ENCODE measurements at regions not wholly inside any gene's neighbourhood (a gene's known extent, or its start where the extent isn't known, plus 50 kb on each side); places are given as distances from the start of the nearest gene placed in this dataset.

- TF ChIP-seq EZH2phosphoT487 (IDR thresholded peaks at IDR 0.05; ENCODE audit: borderline replicate concordance, low read depth, low read length) (no peak), CTCF (conservative IDR thresholded peaks at IDR 0.05; ENCODE audit: low read length) (no peak)
- no peaks in the 10 kb centered on the region for H4K20me1 ChIP-seq (ENCODE audit: insufficient read depth, low read length)
- no peak overlapping the region for H2AFZ ChIP-seq (ENCODE audit: low read length)
- peaks cover 18% of the 10 kb centered on the region for H3K4me1 ChIP-seq (ENCODE audit: insufficient read depth, low read length, poor library complexity, severe bottlenecking)
- no peaks in the 10 kb centered on the region for H3K79me2 ChIP-seq (ENCODE audit: insufficient read depth, low read depth, low read length)
- ChIA-PET CTCF (ENCODE audit: unreplicated experiment) (no interaction called here), POLR2A (interaction anchor here (0.6 kb wide), 1 partner anchor 32 kb away, joined by 4 read pairs; no protein-coding TSS in a partner anchor)
- no peaks in the 10 kb centered on the region for H3K9me2 ChIP-seq (ENCODE audit: insufficient read depth, low read length)
- intact Hi-C loops (cut with micrococcal nuclease; ENCODE audit: unreplicated experiment), result no loop called here
- no peaks in the 10 kb centered on the region for H3K9me3 ChIP-seq (ENCODE audit: low read length)
- no peak overlapping the region for H3K27ac ChIP-seq (ENCODE audit: low read depth, low read length, poor library complexity, severe bottlenecking)
- no TSS peak for BruUV-seq (replicated peaks)
- no peak overlapping the region for H3K4me2 ChIP-seq (ENCODE audit: low read length)
- no peaks in the 10 kb centered on the region for H3K36me3 ChIP-seq (ENCODE audit: insufficient read depth, low read length)
- no peak overlapping the region for H3K4me3 ChIP-seq (ENCODE audit: low read depth, low read length, poor library complexity, severe bottlenecking)
- DNase-seq (ENCODE audit: low spot score), result no peak
Observed at GRCh38 chr15:62558640-62559380, 393.7 kb upstream of the C2CD4B start.

DNA sequence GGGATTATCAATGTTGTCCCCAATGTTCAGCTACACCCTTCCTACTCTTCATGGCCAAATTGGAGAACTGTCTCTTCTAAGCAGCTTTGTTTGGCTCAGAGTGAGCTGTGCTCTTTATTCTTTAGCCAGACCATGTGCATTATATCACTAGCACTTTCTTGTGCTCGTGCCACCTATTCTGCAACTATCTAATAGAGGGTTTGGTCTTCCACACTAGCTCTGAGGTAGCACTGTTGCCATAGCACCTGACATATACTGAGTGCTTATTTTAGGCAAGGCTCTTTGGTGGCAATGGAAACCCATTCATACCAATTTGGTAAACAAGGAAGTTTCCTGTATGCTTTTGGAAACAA, 394.3 kb upstream of the C2CD4B start:
- Histone ChIP-seq H2AFZ (ENCODE audit: low read length) (no peak overlapping the region), H3K9me3 (ENCODE audit: low read length) (no peaks in the 10 kb centered on the region), H3K4me1 (ENCODE audit: insufficient read depth, low read length, poor library complexity, severe bottlenecking) (peaks cover 13% of the 10 kb centered on the region), H3K27ac (ENCODE audit: low read depth, low read length, poor library complexity, severe bottlenecking) (no peak overlapping the region), H3K4me2 (ENCODE audit: low read length) (no peak overlapping the region), H3K36me3 (ENCODE audit: insufficient read depth, low read length) (no peaks in the 10 kb centered on the region), H3K79me2 (ENCODE audit: insufficient read depth, low read depth, low read length) (no peaks in the 10 kb centered on the region), H4K20me1 (ENCODE audit: insufficient read depth, low read length) (no peaks in the 10 kb centered on the region), H3K4me3 (ENCODE audit: low read depth, low read length, poor library complexity, severe bottlenecking) (no peak overlapping the region), H3K9me2 (ENCODE audit: insufficient read depth, low read length) (no peaks in the 10 kb centered on the region)
- TF ChIP-seq EZH2phosphoT487 (IDR thresholded peaks at IDR 0.05; ENCODE audit: borderline replicate concordance, low read depth, low read length) (no peak), CTCF (conservative IDR thresholded peaks at IDR 0.05; ENCODE audit: low read length) (no peak)
- ChIA-PET POLR2A (interaction anchor here (0.5 kb wide), 1 partner anchor 14 kb away, joined by 4 read pairs; no protein-coding TSS in a partner anchor), CTCF (ENCODE audit: unreplicated experiment) (no interaction called here)
- BruUV-seq (replicated peaks), result no TSS peak
- DNase-seq (ENCODE audit: low spot score), result no peak
- intact Hi-C loops (cut with micrococcal nuclease; ENCODE audit: unreplicated experiment), result no loop called here

DNA sequence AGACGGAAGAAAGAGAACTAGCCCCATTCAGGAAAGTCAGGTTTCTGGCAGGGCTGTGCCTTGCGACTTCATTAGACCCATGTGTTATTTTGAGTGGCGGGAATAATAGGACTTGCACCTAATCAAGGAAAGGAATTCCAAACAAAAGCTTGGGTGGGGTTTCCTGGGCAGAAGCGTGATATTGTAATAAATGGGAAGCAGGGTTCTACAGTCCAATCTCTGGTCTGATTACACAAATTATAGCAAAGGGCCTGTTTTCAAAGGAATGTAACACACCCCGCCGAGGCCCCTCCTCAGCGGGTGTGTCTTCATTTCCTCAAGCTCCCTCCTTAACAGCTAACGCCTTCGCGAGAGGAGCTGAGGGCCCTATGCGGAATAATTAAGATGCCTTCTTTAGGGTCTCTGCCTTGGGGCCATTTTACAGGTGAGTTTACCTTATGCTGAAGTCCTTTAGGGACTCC, 396.0 kb upstream of the C2CD4B start:
- Histone ChIP-seq H3K4me3 (ENCODE audit: low read depth, low read length, poor library complexity, severe bottlenecking) (no peak overlapping the region), H3K9me2 (ENCODE audit: insufficient read depth, low read length) (no peaks in the 10 kb centered on the region), H3K4me2 (ENCODE audit: low read length) (no peak overlapping the region), H3K4me1 (ENCODE audit: insufficient read depth, low read length, poor library complexity, severe bottlenecking) (no peaks in the 10 kb centered on the region), H3K36me3 (ENCODE audit: insufficient read depth, low read length) (no peaks in the 10 kb centered on the region), H2AFZ (ENCODE audit: low read length) (no peak overlapping the region), H3K9me3 (ENCODE audit: low read length) (no peaks in the 10 kb centered on the region), H3K79me2 (ENCODE audit: insufficient read depth, low read depth, low read length) (no peaks in the 10 kb centered on the region), H3K27ac (ENCODE audit: low read depth, low read length, poor library complexity, severe bottlenecking) (no peak overlapping the region), H4K20me1 (ENCODE audit: insufficient read depth, low read length) (no peaks in the 10 kb centered on the region)
- ChIA-PET CTCF (ENCODE audit: unreplicated experiment) (no interaction called here), POLR2A (interaction anchor here (0.6 kb wide), 1 partner anchor 14 kb away, joined by 3 read pairs; no protein-coding TSS in a partner anchor)
- no peak for TF ChIP-seq CTCF (conservative IDR thresholded peaks at IDR 0.05; ENCODE audit: low read length)
- TF ChIP-seq EZH2phosphoT487 (IDR thresholded peaks at IDR 0.05; ENCODE audit: borderline replicate concordance, low read depth, low read length), result no peak
- intact Hi-C loops (cut with micrococcal nuclease; ENCODE audit: unreplicated experiment), result no loop called here
- DNase-seq (ENCODE audit: low spot score), result no peak
- no TSS peak for BruUV-seq (replicated peaks)
